22Rv1 (cell line): ENCODE measurements at regions not wholly inside any gene's neighbourhood (a gene's known extent, or its start where the extent isn't known, plus 50 kb on each side); places are given as distances from the start of the nearest gene placed in this dataset.

Experiments used
- H3K27ac ChIP-seq: fragments of 450-650 bp; 2 replicates; pipeline ENCODE4 v1.5.1; 2017
- ZFX ChIP-seq: fragments of 450-650 bp; IDR thresholded peaks from 2 replicates; pipeline ENCODE4 v1.6.1; 2017; ENCODE audit warnings: antibody characterized with exemption, borderline replicate concordance
- TF ChIP-seq, protein P1 (sequence below): fragments of 450-650 bp; IDR thresholded peaks from 2 replicates; pipeline ENCODE4 v1.5.1; 2017; ENCODE audit warnings: mild to moderate bottlenecking

- no peak for TF ChIP-seq ZFX
- TF ChIP-seq, protein P1, sequence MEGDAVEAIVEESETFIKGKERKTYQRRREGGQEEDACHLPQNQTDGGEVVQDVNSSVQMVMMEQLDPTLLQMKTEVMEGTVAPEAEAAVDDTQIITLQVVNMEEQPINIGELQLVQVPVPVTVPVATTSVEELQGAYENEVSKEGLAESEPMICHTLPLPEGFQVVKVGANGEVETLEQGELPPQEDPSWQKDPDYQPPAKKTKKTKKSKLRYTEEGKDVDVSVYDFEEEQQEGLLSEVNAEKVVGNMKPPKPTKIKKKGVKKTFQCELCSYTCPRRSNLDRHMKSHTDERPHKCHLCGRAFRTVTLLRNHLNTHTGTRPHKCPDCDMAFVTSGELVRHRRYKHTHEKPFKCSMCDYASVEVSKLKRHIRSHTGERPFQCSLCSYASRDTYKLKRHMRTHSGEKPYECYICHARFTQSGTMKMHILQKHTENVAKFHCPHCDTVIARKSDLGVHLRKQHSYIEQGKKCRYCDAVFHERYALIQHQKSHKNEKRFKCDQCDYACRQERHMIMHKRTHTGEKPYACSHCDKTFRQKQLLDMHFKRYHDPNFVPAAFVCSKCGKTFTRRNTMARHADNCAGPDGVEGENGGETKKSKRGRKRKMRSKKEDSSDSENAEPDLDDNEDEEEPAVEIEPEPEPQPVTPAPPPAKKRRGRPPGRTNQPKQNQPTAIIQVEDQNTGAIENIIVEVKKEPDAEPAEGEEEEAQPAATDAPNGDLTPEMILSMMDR = no peak
Measured at GRCh38 chr3:5314897-5315296, 127.4 kb downstream of the EDEM1 start.

GRCh38 chr3:5317557-5317956, 130.1 kb downstream of the EDEM1 start:
- TF ChIP-seq, protein P1 = no peak
- TF ChIP-seq ZFX = no peak
- H3K27ac ChIP-seq = no peak overlapping the region

More at GRCh38 chr3:5314897-5315296, 127.4 kb downstream of the EDEM1 start:
- H3K27ac ChIP-seq = peak overlapping the region; percentile 33; the same call in 1 of the 2 replicates

- no peak overlapping the region for H3K27ac ChIP-seq
- no peak for TF ChIP-seq ZFX
- TF ChIP-seq, protein P1 = no peak
Measured at GRCh38 chr3:5319454-5319853, 131.9 kb downstream of the EDEM1 start.

- H3K27ac ChIP-seq = peak overlapping the region; percentile 74
- TF ChIP-seq, protein P1 = no peak
- no peak for TF ChIP-seq ZFX
Measured at GRCh38 chr3:5321666-5322340, 134.3 kb downstream of the EDEM1 start.

DNA sequence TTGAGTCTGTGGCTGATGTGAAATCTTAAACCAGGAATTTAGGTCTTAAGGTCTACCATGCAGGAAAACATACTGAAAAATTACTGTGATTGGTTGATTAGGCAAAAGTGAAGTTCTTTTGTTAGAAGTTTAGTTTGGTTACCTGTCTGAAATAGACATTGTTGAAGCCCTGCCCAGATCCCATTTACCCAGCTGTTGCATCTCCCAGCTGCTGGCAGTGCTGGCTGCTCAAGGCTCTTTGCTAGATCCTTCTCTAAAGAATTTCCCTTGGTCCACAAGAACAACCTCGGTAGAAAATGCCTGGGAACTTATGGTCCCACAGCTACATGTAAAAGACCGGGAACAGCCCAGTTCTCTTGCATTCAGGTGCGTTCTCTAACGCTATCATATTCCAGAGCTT, 137.3 kb downstream of the EDEM1 start:
- H3K27ac ChIP-seq = no peak overlapping the region
- no peak for TF ChIP-seq ZFX
- TF ChIP-seq, protein P1 = no peak

DNA sequence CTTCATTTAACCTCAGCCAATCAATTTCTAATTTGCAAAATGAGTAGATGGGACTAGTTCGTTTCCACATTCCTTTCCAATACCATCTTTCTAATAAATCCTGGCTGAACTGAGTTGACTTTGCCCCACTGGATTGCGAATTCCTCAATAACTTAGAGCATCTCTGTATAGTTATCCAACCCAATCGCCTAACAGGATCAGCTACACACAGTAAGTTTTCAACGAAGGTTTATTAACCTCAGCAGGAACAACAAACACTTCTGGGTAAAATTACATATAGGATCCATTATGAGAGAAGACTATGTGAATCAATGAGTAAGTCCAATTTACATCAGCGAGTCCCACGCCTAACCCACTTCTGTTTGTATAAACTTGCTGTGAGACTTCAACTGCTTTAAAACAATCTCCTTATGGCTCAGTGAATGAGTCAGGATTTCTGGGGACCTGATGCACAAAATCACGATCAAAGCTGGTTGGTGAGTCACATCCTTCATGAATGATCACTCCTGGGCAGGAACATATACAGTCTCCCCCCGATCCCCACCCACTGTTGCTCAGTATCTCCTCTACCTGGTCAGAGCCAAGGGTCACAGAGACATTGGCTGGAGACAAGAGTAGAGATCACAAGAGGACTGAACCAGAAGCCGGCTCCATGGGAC, 142.8 kb downstream of the EDEM1 start:
- H3K27ac ChIP-seq = no peak overlapping the region
- no peak for TF ChIP-seq ZFX
- TF ChIP-seq, protein P1 = no peak
